Keratinocyte (primary cell): ENCODE measurements at regions not wholly inside any gene's neighbourhood (a gene's known extent, or its start where the extent isn't known, plus 50 kb on each side); places are given as distances from the start of the nearest gene placed in this dataset.

Experiments used
- DNase-seq: peaks from one replicate; pipeline ENCODE4 v3.0.0-alpha.2; 2011; ENCODE audit warnings: low read depth, missing footprints, low spot score
- FAIRE-seq: peaks from 2 replicates; lab custom pipeline; 2011; peaks lifted over from hg19 to GRCh38; lab: Jason Lieb, UNC
- H2AFZ ChIP-seq: 2 replicates; pipeline ENCODE4 v1.6.0; 2012; ENCODE audit warnings: low read length, control low read depth, inconsistent platforms; ENCODE audit not compliant: control insufficient read depth
- H3K27ac ChIP-seq: 2 replicates; pipeline ENCODE4 v1.5.1; 2011; ENCODE audit warnings: low read length; ENCODE audit not compliant: control insufficient read depth, insufficient read depth
- H3K27me3 ChIP-seq: 3 replicates; pipeline ENCODE4 v1.6.0; 2011; ENCODE audit warnings: low read length; ENCODE audit not compliant: control insufficient read depth, insufficient read depth; ENCODE audit errors: extremely low read depth
- H3K36me3 ChIP-seq, 2 experiments: 2 replicates in 1 of 2; 3 replicates in 1 of 2; pipeline ENCODE4 v1.5.1; 2011; ENCODE audit warnings: low read length in 2 of 2, mild to moderate bottlenecking in 1 of 2; ENCODE audit not compliant: control insufficient read depth in 2 of 2, insufficient read depth in 2 of 2; ENCODE audit errors: extremely low read depth in 1 of 2
- H3K4me1 ChIP-seq: 3 replicates; pipeline ENCODE4 v1.5.1; 2011; ENCODE audit warnings: low read length; ENCODE audit not compliant: control insufficient read depth, insufficient read depth; ENCODE audit errors: extremely low read depth
- H3K4me2 ChIP-seq: 3 replicates; pipeline ENCODE4 v1.6.0; 2011; ENCODE audit warnings: low read depth, low read length; ENCODE audit not compliant: control insufficient read depth, insufficient read depth; ENCODE audit errors: extremely low read depth
- H3K4me3 ChIP-seq, 3 experiments: fragments of 200-600 bp in 1 of 3; sonication (generic) in 1 of 3; 2 replicates in 2 of 3; 3 replicates in 1 of 3; pipeline ENCODE4 v1.5.1; 2011 to 2016; ENCODE audit warnings: low read length in 3 of 3, mild to moderate bottlenecking in 3 of 3, control low read depth in 2 of 3, inconsistent platforms in 1 of 3, low read depth in 1 of 3, mixed read lengths in 1 of 3, mixed run types in 1 of 3, moderate library complexity in 1 of 3; ENCODE audit not compliant: control insufficient read depth in 2 of 3, insufficient read depth in 2 of 3; ENCODE audit errors: extremely low read depth in 1 of 3
- H3K79me2 ChIP-seq: 2 replicates; pipeline ENCODE4 v1.6.0; 2012; ENCODE audit warnings: low read length; ENCODE audit not compliant: control insufficient read depth, insufficient read depth
- H3K9ac ChIP-seq: 3 replicates; pipeline ENCODE4 v1.6.0; 2011; ENCODE audit warnings: low read length; ENCODE audit not compliant: control insufficient read depth, insufficient read depth; ENCODE audit errors: extremely low read depth
- H3K9me1 ChIP-seq: 3 replicates; pipeline ENCODE4 v1.6.0; 2011; ENCODE audit warnings: low read length; ENCODE audit not compliant: control insufficient read depth, insufficient read depth; ENCODE audit errors: extremely low read depth
- H3K9me3 ChIP-seq: 2 replicates; pipeline ENCODE4 v1.5.1; 2012; ENCODE audit warnings: low read depth, low read length; ENCODE audit not compliant: control insufficient read depth
- H4K20me1 ChIP-seq: 3 replicates; pipeline ENCODE4 v1.6.0; 2011; ENCODE audit warnings: low read length; ENCODE audit not compliant: control insufficient read depth, insufficient read depth; ENCODE audit errors: extremely low read depth
- CTCF ChIP-seq, 3 experiments: IDR thresholded peaks in 1 of 3; conservative IDR thresholded peaks in 1 of 3; optimal IDR thresholded peaks in 1 of 3; 2 replicates in 2 of 3; 3 replicates in 1 of 3; pipeline versions ENCODE3 to v1.5.1; 2011; ENCODE audit warnings: low read length in 3 of 3, mild to moderate bottlenecking in 3 of 3, moderate library complexity in 2 of 3, control low read depth in 1 of 3, inconsistent platforms in 1 of 3; ENCODE audit not compliant: insufficient read depth in 2 of 3; ENCODE audit errors: extremely low read depth in 1 of 3
- EZH2 ChIP-seq: IDR thresholded peaks from one replicate; pipeline ENCODE4 v1.6.1; 2012; ENCODE audit warnings: inconsistent platforms, mild to moderate bottlenecking, low read length, moderate library complexity
- dilution Hi-C: fragments of 300-500 bp; cut with MboI; formaldehyde crosslinking; loops from one replicate; pipeline ENCODE4 v1.7.0; 2020; ENCODE audit warnings: low sequenced_read_pairs; ENCODE audit not compliant: extremely low pct_ligation_motif_present

- DNase-seq = no peak
- Histone ChIP-seq H3K27ac (no peak overlapping the region), H2AFZ (no peak overlapping the region), H3K27me3 (no peaks in the 10 kb centered on the region), H3K36me3 (no peaks in the 10 kb centered on the region), H3K4me3 (no peak overlapping the region), H4K20me1 (no peaks in the 10 kb centered on the region), H3K4me2 (no peak overlapping the region), H3K4me1 (no peaks in the 10 kb centered on the region), H3K9ac (no peak overlapping the region), H3K9me1 (no peaks in the 10 kb centered on the region), H3K9me3 (no peaks in the 10 kb centered on the region), H3K79me2 (no peaks in the 10 kb centered on the region)
- no peak for FAIRE-seq
- dilution Hi-C loops = no loop called here
- TF ChIP-seq EZH2 (no peak), CTCF (optimal IDR thresholded peaks at IDR 0.05 in 1 of 3, IDR thresholded peaks at IDR 0.05 in 1 of 3, conservative IDR thresholded peaks at IDR 0.05 in 1 of 3; ENCODE audit: extremely low read depth in 1 of 3, insufficient read depth in 2 of 3, low read length in 3 of 3) (no peak)
Measured at GRCh38 chr14:98741523-98741922, 530.5 kb downstream of the BCL11B start.

DNA sequence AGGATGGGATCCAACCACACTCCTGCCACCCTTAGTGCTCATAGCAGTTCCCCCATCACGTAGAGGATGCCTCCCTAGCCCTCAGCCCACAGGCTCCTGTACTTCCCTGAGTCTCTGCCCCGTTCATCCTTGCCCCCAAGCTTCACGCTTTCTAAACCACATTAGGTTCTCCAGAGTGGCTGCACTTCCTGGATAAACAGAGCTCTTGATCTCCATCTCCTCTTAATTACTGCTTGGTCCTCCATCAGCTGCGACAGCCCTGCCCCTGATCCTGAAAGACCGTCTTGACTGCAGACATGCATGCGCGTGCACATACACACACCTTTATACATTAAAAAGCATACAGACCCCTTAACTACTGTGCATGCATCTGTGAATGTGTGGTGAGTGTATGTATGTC is 530.0 kb downstream of the BCL11B start:
- Histone ChIP-seq H3K4me3 (no peak overlapping the region), H3K4me1 (no peaks in the 10 kb centered on the region), H3K27ac (no peak overlapping the region), H3K4me2 (no peak overlapping the region), H3K36me3 (no peaks in the 10 kb centered on the region), H3K9me1 (no peaks in the 10 kb centered on the region), H3K27me3 (no peaks in the 10 kb centered on the region), H3K79me2 (no peaks in the 10 kb centered on the region), H2AFZ (no peak overlapping the region), H3K9me3 (no peaks in the 10 kb centered on the region), H3K9ac (no peak overlapping the region), H4K20me1 (no peaks in the 10 kb centered on the region)
- TF ChIP-seq CTCF (optimal IDR thresholded peaks at IDR 0.05 in 1 of 3, IDR thresholded peaks at IDR 0.05 in 1 of 3, conservative IDR thresholded peaks at IDR 0.05 in 1 of 3; ENCODE audit: extremely low read depth in 1 of 3, insufficient read depth in 2 of 3, low read length in 3 of 3) (no peak), EZH2 (no peak)
- no peak for DNase-seq
- dilution Hi-C loops = no loop called here
- no peak for FAIRE-seq
